Mesenchymal stem cell (in vitro differentiated cells and primary cell): ENCODE measurements at regions not wholly inside any gene's neighbourhood (a gene's known extent, or its start where the extent isn't known, plus 50 kb on each side); places are given as distances from the start of the nearest gene placed in this dataset. TPM values are rescaled to one million over a fixed set of nuclear protein-coding genes. Genes with fewer than 3 reads are reported as not detected.
"Not testable (repeated sequence)": the region's sequence is repeated elsewhere in the genome, so short reads cannot be mapped to it uniquely, and the experiment has no call there.

Experiments used
- DNase-seq: peaks from one replicate; pipeline ENCODE4 v3.0.0-alpha.2; 2013
- H2AFZ ChIP-seq: one replicate; pipeline ENCODE4 v1.6.1; 2013; ENCODE audit warnings: low read depth, mild to moderate bottlenecking, control low read depth, inconsistent platforms, low read length, moderate library complexity
- H2AK5ac ChIP-seq: 2 replicates; pipeline ENCODE4 v1.6.1; 2013; ENCODE audit warnings: low read length, moderate library complexity, mild to moderate bottlenecking, inconsistent platforms; ENCODE audit not compliant: severe bottlenecking
- H2BK120ac ChIP-seq: one replicate; pipeline ENCODE4 v1.6.1; 2013; ENCODE audit warnings: low read depth, mild to moderate bottlenecking, inconsistent platforms, low read length, moderate library complexity
- H2BK12ac ChIP-seq, 2 experiments: one replicate each; pipeline ENCODE4 v1.6.1; 2013; ENCODE audit warnings: inconsistent platforms in 2 of 2, low read length in 2 of 2, mild to moderate bottlenecking in 2 of 2, moderate library complexity in 2 of 2, control low read depth in 1 of 2
- H2BK15ac ChIP-seq: one replicate; pipeline ENCODE4 v1.6.1; 2013; ENCODE audit warnings: mild to moderate bottlenecking, low read depth, inconsistent platforms; ENCODE audit not compliant: poor library complexity, severe bottlenecking
- H2BK5ac ChIP-seq: 2 replicates; pipeline ENCODE4 v1.6.1; 2013; ENCODE audit warnings: low read depth, mild to moderate bottlenecking, low read length, control low read depth, inconsistent platforms; ENCODE audit not compliant: poor library complexity, severe bottlenecking
- H3K14ac ChIP-seq, 2 experiments: one replicate each; pipeline ENCODE4 v1.6.1; 2013; ENCODE audit warnings: inconsistent platforms in 2 of 2, low read length in 2 of 2, control low read depth in 1 of 2, mild to moderate bottlenecking in 1 of 2, moderate library complexity in 1 of 2
- H3K18ac ChIP-seq, 2 experiments: one replicate each; pipeline ENCODE4 v1.6.1; 2013; ENCODE audit warnings: inconsistent platforms in 2 of 2, low read length in 2 of 2, control low read depth in 1 of 2, low read depth in 1 of 2, mild to moderate bottlenecking in 1 of 2
- H3K23ac ChIP-seq, 2 experiments: one replicate each; pipeline ENCODE4 v1.6.1; 2013; ENCODE audit warnings: inconsistent platforms in 2 of 2, low read length in 2 of 2, mild to moderate bottlenecking in 2 of 2, moderate library complexity in 2 of 2, control low read depth in 1 of 2
- H3K27ac ChIP-seq: 2 replicates; pipeline ENCODE4 v1.5.1; 2013; ENCODE audit warnings: mild to moderate bottlenecking, moderate library complexity, low read length, control low read depth, inconsistent platforms; ENCODE audit not compliant: poor library complexity, severe bottlenecking
- H3K27me3 ChIP-seq, 2 experiments: 2 replicates each; pipeline versions ENCODE4 v1.6.1 to v1.7.0; 2013; ENCODE audit warnings: low read length in 2 of 2, mild to moderate bottlenecking in 2 of 2, moderate library complexity in 2 of 2, control low read depth in 1 of 2, inconsistent platforms in 1 of 2; ENCODE audit not compliant: control insufficient read depth in 1 of 2, insufficient read depth in 1 of 2
- H3K36me3 ChIP-seq, 2 experiments: 2 replicates each; pipeline versions ENCODE4 v1.6.1 to v1.7.0; 2013; ENCODE audit warnings: low read length in 2 of 2, control low read depth in 1 of 2, inconsistent platforms in 1 of 2, low read depth in 1 of 2, mild to moderate bottlenecking in 1 of 2; ENCODE audit not compliant: insufficient read depth in 2 of 2, control insufficient read depth in 1 of 2
- H3K4ac ChIP-seq, 2 experiments: one replicate each; pipeline ENCODE4 v1.6.1; 2013; ENCODE audit warnings: inconsistent platforms in 2 of 2, low read length in 2 of 2, mild to moderate bottlenecking in 2 of 2, moderate library complexity in 2 of 2, control low read depth in 1 of 2, low read depth in 1 of 2
- H3K4me1 ChIP-seq: 2 replicates; pipeline ENCODE4 v1.6.1; 2013; ENCODE audit warnings: low read depth, low read length, control low read depth; ENCODE audit not compliant: control insufficient read depth, insufficient read depth
- H3K4me2 ChIP-seq: 2 replicates; pipeline ENCODE4 v1.6.1; 2013; ENCODE audit warnings: low read length, mild to moderate bottlenecking, inconsistent platforms; ENCODE audit not compliant: poor library complexity, severe bottlenecking
- H3K4me3 ChIP-seq, 2 experiments: 2 replicates each; pipeline versions ENCODE4 v1.5.1 to v1.7.0; 2013; ENCODE audit warnings: low read length in 2 of 2, mild to moderate bottlenecking in 2 of 2, control low read depth in 1 of 2, low read depth in 1 of 2; ENCODE audit not compliant: insufficient read depth in 1 of 2
- H3K79me1 ChIP-seq: replicated peaks from 2 replicates; pipeline ENCODE4 v1.6.1; 2013; ENCODE audit warnings: mild to moderate bottlenecking, control low read depth, low read length, inconsistent platforms; ENCODE audit not compliant: poor library complexity, severe bottlenecking
- H3K9ac ChIP-seq: 2 replicates; pipeline ENCODE4 v1.7.0; 2013; ENCODE audit warnings: mild to moderate bottlenecking, low read length, moderate library complexity
- H3K9me3 ChIP-seq: 2 replicates; pipeline ENCODE4 v1.7.0; 2013; ENCODE audit warnings: mild to moderate bottlenecking, low read length; ENCODE audit not compliant: control insufficient read depth
- H4K8ac ChIP-seq: one replicate; pipeline ENCODE4 v1.6.1; 2013; ENCODE audit warnings: inconsistent platforms, mild to moderate bottlenecking, low read length, moderate library complexity
- H4K91ac ChIP-seq: one replicate; pipeline ENCODE4 v1.6.1; 2013; ENCODE audit warnings: mild to moderate bottlenecking, low read length, inconsistent platforms
- WGBS: methylation state at CpG from one replicate; pipeline ENCODE4 v1.1.7; 2013; ENCODE audit warnings: mixed read lengths; 5-methylcytosine and 5-hydroxymethylcytosine counted together
- small RNA-seq: library from polyadenylated mRNA; stranded (forward); fragments of <200 nt; extraction: miRNeasy Mini kit (QIAGEN cat#:217004); gene quantifications from one replicate; pipeline ENCODE3, GENCODE V24; 2013; ENCODE audit warnings: low read depth

DNA sequence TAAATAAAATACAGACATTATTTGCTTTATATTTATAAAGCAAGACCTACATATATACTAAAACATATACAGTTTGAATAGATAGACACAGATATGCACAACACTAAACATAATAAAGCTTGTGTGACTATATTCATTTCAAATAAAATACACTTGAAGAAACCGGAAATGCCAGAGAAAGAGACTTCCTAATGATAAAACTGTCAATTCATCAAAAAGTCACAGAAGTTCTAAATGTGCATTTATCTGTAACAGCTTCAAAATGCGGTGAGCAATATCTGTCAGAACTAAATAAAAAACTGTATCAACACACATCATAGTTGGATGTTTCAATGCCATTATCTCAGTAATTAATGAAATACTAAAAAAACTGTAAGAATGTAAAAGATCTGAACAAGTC lies 60.6 kb upstream of the CTSV start:
- not testable (repeated sequence) for H3K27me3 ChIP-seq, H2BK120ac ChIP-seq, H4K8ac ChIP-seq, H3K23ac ChIP-seq, H2BK12ac ChIP-seq, H3K4me1 ChIP-seq, H4K91ac ChIP-seq, H3K9me3 ChIP-seq, H3K4ac ChIP-seq, H3K79me1 ChIP-seq, H2BK5ac ChIP-seq, H2AK5ac ChIP-seq, H2AFZ ChIP-seq, H3K14ac ChIP-seq, DNase-seq, H3K9ac ChIP-seq, H3K18ac ChIP-seq, H2BK15ac ChIP-seq, H3K36me3 ChIP-seq, H3K27ac ChIP-seq, H3K4me3 ChIP-seq, H3K4me2 ChIP-seq
- 100% methylated on average over 1 of the region's 2 CpGs for WGBS

DNA sequence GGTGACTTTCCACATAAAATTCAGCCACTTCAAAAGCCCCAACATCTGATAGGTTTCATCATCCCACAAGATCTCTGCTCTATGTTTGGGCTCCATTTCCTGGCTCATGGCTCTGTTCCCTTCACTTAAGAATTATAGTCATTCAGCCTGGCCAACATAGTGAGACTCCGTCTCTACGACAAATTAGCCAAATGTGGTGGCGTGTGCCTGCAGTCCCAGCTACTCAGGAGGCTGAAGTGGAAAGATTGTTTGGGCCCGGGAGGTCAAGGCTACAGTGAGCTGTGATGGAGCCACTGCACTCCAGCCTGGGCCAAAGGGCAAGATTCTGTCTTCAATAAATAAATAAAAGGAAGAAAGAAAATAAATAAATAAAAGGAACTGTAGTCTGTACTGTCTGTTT lies 57.9 kb upstream of the CTSV start:
- Histone ChIP-seq H3K36me3 (no peaks in the 10 kb centered on the region), H2BK120ac (no peak overlapping the region), H2BK5ac (no peak overlapping the region), H2BK15ac (no peak overlapping the region), H3K4me2 (no peak overlapping the region), H3K27ac (no peak overlapping the region), H3K14ac (no peak overlapping the region), H3K4ac (no peak overlapping the region), H3K9me3 (no peaks in the 10 kb centered on the region), H3K27me3 (no peaks in the 10 kb centered on the region), H3K4me1 (no peaks in the 10 kb centered on the region), H3K4me3 (no peak overlapping the region), H2AFZ (no peak overlapping the region), H4K91ac (no peak overlapping the region), H2AK5ac (no peak overlapping the region), H4K8ac (no peak overlapping the region), H3K18ac (no peak overlapping the region), H3K79me1 (no peaks in the 10 kb centered on the region), H3K9ac (no peak overlapping the region), H3K23ac (no peak overlapping the region), H2BK12ac (no peak overlapping the region)
- DNase-seq: no peak
- WGBS: 88% methylated on average over 4 of the region's 4 CpGs

DNA sequence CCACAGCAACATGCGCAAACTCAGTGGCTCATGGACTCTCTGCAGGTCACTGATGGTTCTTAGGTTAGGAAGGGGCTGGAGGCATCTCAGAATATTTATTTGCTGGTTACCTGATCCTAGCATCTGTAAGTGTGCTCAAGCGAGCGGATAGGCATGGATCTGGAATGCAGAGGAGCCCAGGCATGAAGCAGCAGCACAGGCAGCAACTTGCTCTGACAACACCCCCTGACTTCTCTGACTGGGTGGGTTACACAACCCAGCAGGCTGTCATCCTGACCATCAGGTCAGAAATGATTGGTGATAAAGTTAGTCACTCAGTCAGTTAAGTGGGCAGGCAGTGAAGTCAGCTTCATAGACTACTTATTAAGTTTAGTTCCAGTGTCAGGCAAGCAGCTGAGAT lies 50.4 kb upstream of the CTSV start:
- 78% methylated on average over 3 of the region's 3 CpGs for WGBS
- H2BK120ac ChIP-seq, H2BK12ac ChIP-seq, DNase-seq, H4K91ac ChIP-seq, H3K4me1 ChIP-seq, H2BK15ac ChIP-seq, H3K36me3 ChIP-seq, H3K18ac ChIP-seq, H3K9ac ChIP-seq, H3K4me2 ChIP-seq, H2BK5ac ChIP-seq, H3K27ac ChIP-seq, H3K4me3 ChIP-seq, H2AK5ac ChIP-seq, H3K23ac ChIP-seq, H3K27me3 ChIP-seq, H3K9me3 ChIP-seq, H4K8ac ChIP-seq, H3K79me1 ChIP-seq, H3K4ac ChIP-seq, H2AFZ ChIP-seq, H3K14ac ChIP-seq: not testable (repeated sequence)

Small RNAs in the stretch of these regions (small RNA-seq; reads per million reads assigned to genes)
- gene RNU6-798P: not detected
